H1 (cell line): ENCODE measurements at regions not wholly inside any gene's neighbourhood (a gene's known extent, or its start where the extent isn't known, plus 50 kb on each side); places are given as distances from the start of the nearest gene placed in this dataset.

Experiments used
- CTCF ChIA-PET: fragments of 300-600 bp; sonication (Branson Sonifier 250); formaldehyde crosslinking; loops from one replicate; lab custom pipeline; 2021; ENCODE audit not compliant: partially characterized antibody; lab: Charles Lee
- POLR2A ChIA-PET: fragments of 300-600 bp; sonication (Branson Sonifier 250); formaldehyde crosslinking; loops from one replicate; lab custom pipeline; 2021; ENCODE audit warnings: inconsistent platforms; ENCODE audit not compliant: partially characterized antibody; lab: Charles Lee
- DNase-seq, 2 experiments: peaks; one replicate each; pipeline versions ENCODE4 v3.0.0 to v3.0.0-alpha.2; 2010 to 2022; ENCODE audit warnings: low spot score in 2 of 2, low read depth in 1 of 2, mixed read lengths in 1 of 2
- FAIRE-seq: peaks from 2 replicates; lab custom pipeline; 2011; peaks lifted over from hg19 to GRCh38; lab: Jason Lieb, UNC
- H2AFZ ChIP-seq: 2 replicates; pipeline ENCODE4 v1.8.1; 2012; ENCODE audit warnings: low read length, inconsistent platforms
- H2AK5ac ChIP-seq: 2 replicates; pipeline ENCODE4 v1.6.1; 2013; ENCODE audit warnings: low read depth, low read length
- H2BK120ac ChIP-seq: replicated peaks from 2 replicates; pipeline ENCODE3; 2013; ENCODE audit warnings: low read depth, low read length, inconsistent platforms
- H2BK12ac ChIP-seq: 2 replicates; pipeline ENCODE4 v1.6.1; 2013; ENCODE audit warnings: low read depth, low read length
- H2BK15ac ChIP-seq: 2 replicates; pipeline ENCODE4 v1.6.1; 2013; ENCODE audit warnings: low read length
- H2BK20ac ChIP-seq: 2 replicates; pipeline ENCODE4 v1.6.1; 2013; ENCODE audit warnings: low read length
- H2BK5ac ChIP-seq: 2 replicates; pipeline ENCODE4 v1.6.1; 2013; ENCODE audit warnings: low read depth, low read length
- H3K14ac ChIP-seq: 2 replicates; pipeline ENCODE4 v1.6.1; 2013; ENCODE audit warnings: inconsistent platforms; ENCODE audit not compliant: insufficient read length
- H3K18ac ChIP-seq: 2 replicates; pipeline ENCODE4 v1.6.1; 2013; ENCODE audit warnings: low read length; ENCODE audit errors: extremely low read depth
- H3K23ac ChIP-seq: 2 replicates; pipeline ENCODE4 v1.6.1; 2013; ENCODE audit warnings: inconsistent platforms; ENCODE audit not compliant: insufficient read length
- H3K23me2 ChIP-seq: 2 replicates; pipeline ENCODE4 v1.6.1; 2013; ENCODE audit warnings: low read depth, low read length
- H3K27ac ChIP-seq: 2 replicates; pipeline ENCODE4 v1.6.1; 2011; ENCODE audit warnings: low read depth, low read length, inconsistent platforms
- H3K27me3 ChIP-seq, 4 experiments: replicated peaks in 1 of 4; 1 replicate in 1 of 4; 2 replicates in 3 of 4; pipeline versions ENCODE4 v1.6.1 to v1.8.1; 2011 to 2013; ENCODE audit warnings: low read length in 3 of 4, mild to moderate bottlenecking in 3 of 4, inconsistent platforms in 2 of 4, mixed read lengths in 2 of 4, moderate library complexity in 1 of 4; ENCODE audit not compliant: control insufficient read depth in 3 of 4, insufficient read depth in 3 of 4; ENCODE audit errors: extremely low read depth in 1 of 4
- H3K36me3 ChIP-seq, 4 experiments: 2 replicates each; pipeline versions ENCODE4 v1.6.1 to v1.8.1; 2011 to 2013; ENCODE audit warnings: mild to moderate bottlenecking in 4 of 4, low read length in 3 of 4, moderate library complexity in 2 of 4, control low read depth in 1 of 4, inconsistent platforms in 1 of 4; ENCODE audit not compliant: insufficient read depth in 4 of 4, control insufficient read depth in 2 of 4
- H3K4ac ChIP-seq: replicated peaks from 2 replicates; pipeline ENCODE3; 2013; ENCODE audit warnings: low read length, low read depth, mixed read lengths, inconsistent platforms; ENCODE audit not compliant: insufficient read length
- H3K4me1 ChIP-seq, 4 experiments: replicated peaks in 1 of 4; 1 replicate in 1 of 4; 2 replicates in 3 of 4; pipeline versions ENCODE4 v1.6.1 to v1.8.1; 2011 to 2013; ENCODE audit warnings: low read length in 3 of 4, inconsistent platforms in 2 of 4, mixed read lengths in 1 of 4; ENCODE audit not compliant: insufficient read depth in 4 of 4, control insufficient read depth in 3 of 4
- H3K4me2 ChIP-seq, 2 experiments: 2 replicates each; pipeline versions ENCODE4 v1.6.1 to v1.8.1; 2011 to 2013; ENCODE audit warnings: low read depth in 2 of 2, low read length in 2 of 2, control low read depth in 1 of 2, inconsistent platforms in 1 of 2, mild to moderate bottlenecking in 1 of 2; ENCODE audit not compliant: insufficient read depth in 1 of 2
- H3K4me3 ChIP-seq, 4 experiments: fragments of 200-600, 300-600 bp in 1 of 4; sonication (generic), shearing (Covaris generic), sonication (Bioruptor Twin) in 1 of 4; 2 replicates each; pipeline versions ENCODE4 v1.5.1 to v1.8.1; 2011 to 2016; ENCODE audit warnings: low read length in 4 of 4, low read depth in 3 of 4, control low read depth in 2 of 4, inconsistent platforms in 2 of 4, mild to moderate bottlenecking in 2 of 4, mixed read lengths in 1 of 4, moderate library complexity in 1 of 4; ENCODE audit not compliant: insufficient read depth in 2 of 4; ENCODE audit errors: extremely low read depth in 1 of 4
- H3K56ac ChIP-seq: replicated peaks from 2 replicates; pipeline ENCODE3; 2013; ENCODE audit warnings: low read depth, mild to moderate bottlenecking, mixed read lengths, low read length, inconsistent platforms; ENCODE audit not compliant: insufficient read length
- H3K79me1 ChIP-seq: 2 replicates; pipeline ENCODE4 v1.6.1; 2013; ENCODE audit warnings: low read depth, low read length, control low read depth
- H3K79me2 ChIP-seq, 2 experiments: 2 replicates each; pipeline versions ENCODE4 v1.6.1 to v1.8.1; 2012 to 2013; ENCODE audit warnings: low read length in 2 of 2, mild to moderate bottlenecking in 2 of 2, inconsistent platforms in 1 of 2; ENCODE audit not compliant: insufficient read depth in 2 of 2, control insufficient read depth in 1 of 2
- H3K9ac ChIP-seq, 4 experiments: replicated peaks in 1 of 4; 1 replicate in 1 of 4; 2 replicates in 3 of 4; pipeline versions ENCODE4 v1.6.1 to v1.8.1; 2011 to 2013; ENCODE audit warnings: low read depth in 3 of 4, low read length in 3 of 4, control low read depth in 2 of 4, mild to moderate bottlenecking in 2 of 4, moderate library complexity in 2 of 4, inconsistent platforms in 1 of 4; ENCODE audit errors: extremely low read depth in 1 of 4
- H3K9me3 ChIP-seq, 2 experiments: 2 replicates each; pipeline versions ENCODE4 v1.6.1 to v1.8.1; 2012 to 2013; ENCODE audit warnings: mild to moderate bottlenecking in 2 of 2, moderate library complexity in 2 of 2, control low read depth in 1 of 2, inconsistent platforms in 1 of 2, low read depth in 1 of 2, low read length in 1 of 2, mixed read lengths in 1 of 2; ENCODE audit not compliant: insufficient read depth in 2 of 2
- H4K20me1 ChIP-seq, 2 experiments: replicated peaks in 1 of 2; 2 replicates each; pipeline versions ENCODE3 to v1.8.1; 2011 to 2013; ENCODE audit warnings: inconsistent platforms in 2 of 2, low read length in 2 of 2, mild to moderate bottlenecking in 1 of 2; ENCODE audit not compliant: insufficient read depth in 2 of 2, control insufficient read depth in 1 of 2
- H4K5ac ChIP-seq: 2 replicates; pipeline ENCODE4 v1.6.1; 2013; ENCODE audit warnings: low read length, low read depth, mixed read lengths, inconsistent platforms; ENCODE audit not compliant: insufficient read length
- H4K8ac ChIP-seq: 2 replicates; pipeline ENCODE4 v1.8.0; 2013; ENCODE audit warnings: mild to moderate bottlenecking, moderate library complexity, low read length, inconsistent platforms; ENCODE audit not compliant: insufficient read depth; ENCODE audit errors: extremely low read depth
- H4K91ac ChIP-seq: replicated peaks from 2 replicates; pipeline ENCODE3; 2013; ENCODE audit warnings: low read length, mixed read lengths, inconsistent platforms; ENCODE audit not compliant: insufficient read length
- ATF3 ChIP-seq: IDR thresholded peaks from 2 replicates; pipeline ENCODE4 v1.6.1; 2011; ENCODE audit warnings: low read depth, mild to moderate bottlenecking, low read length; ENCODE audit not compliant: insufficient read depth
- BCL11A ChIP-seq, 2 experiments: IDR thresholded peaks; one replicate each; pipeline ENCODE4 v1.6.1; 2011; ENCODE audit warnings: low read depth in 2 of 2, low read length in 2 of 2, mild to moderate bottlenecking in 2 of 2
- CBX8 ChIP-seq: fragments of 300-800, 300-1000 bp; sonication (generic); IDR thresholded peaks from 2 replicates; pipeline ENCODE4 v1.7.1; 2016; ENCODE audit warnings: low read depth, low read length, borderline replicate concordance
- HDAC6 ChIP-seq: IDR thresholded peaks from one replicate; pipeline ENCODE4 v1.7.1; 2012; ENCODE audit warnings: low read depth, mild to moderate bottlenecking, inconsistent platforms, low read length, moderate library complexity
- MAFK ChIP-seq: IDR thresholded peaks from 2 replicates; pipeline ENCODE4 v1.6.1; 2012; ENCODE audit warnings: low read depth, mild to moderate bottlenecking, improper control_type of control experiment, low read length
- RBBP5 ChIP-seq: IDR thresholded peaks from 2 replicates; pipeline ENCODE4 v1.7.1; 2012; ENCODE audit warnings: low read depth, mild to moderate bottlenecking, inconsistent platforms, low read length, moderate library complexity, borderline replicate concordance
- SAP30 ChIP-seq: fragments of 300-600 bp; sonication (generic); IDR thresholded peaks from 2 replicates; pipeline ENCODE4 v1.7.1; 2012; ENCODE audit warnings: low read length, moderate library complexity, mild to moderate bottlenecking, inconsistent platforms; ENCODE audit not compliant: insufficient read depth, insufficient replicate concordance
- SRF ChIP-seq: IDR thresholded peaks from 2 replicates; pipeline ENCODE4 v1.6.1; 2011; ENCODE audit warnings: mild to moderate bottlenecking, low read depth, low read length, moderate library complexity
- WGBS, 2 experiments: shearing (Covaris generic) in 1 of 2; methylation state at CpG; one replicate each; pipeline versions ENCODE4 v1.1.6 to v1.1.7; 2013 to 2015; ENCODE audit warnings: low lambda C conversion rate in 2 of 2, mixed read lengths in 2 of 2, inconsistent platforms in 1 of 2, low coverage in 1 of 2, missing lambda C conversion rate in 1 of 2; ENCODE audit not compliant: insufficient replicate concordance in 2 of 2, insufficient coverage in 1 of 2, insufficient read length in 1 of 2; ENCODE audit errors: extremely low coverage in 1 of 2, missing lambda C conversion rate in 1 of 2; 5-methylcytosine and 5-hydroxymethylcytosine counted together

DNA sequence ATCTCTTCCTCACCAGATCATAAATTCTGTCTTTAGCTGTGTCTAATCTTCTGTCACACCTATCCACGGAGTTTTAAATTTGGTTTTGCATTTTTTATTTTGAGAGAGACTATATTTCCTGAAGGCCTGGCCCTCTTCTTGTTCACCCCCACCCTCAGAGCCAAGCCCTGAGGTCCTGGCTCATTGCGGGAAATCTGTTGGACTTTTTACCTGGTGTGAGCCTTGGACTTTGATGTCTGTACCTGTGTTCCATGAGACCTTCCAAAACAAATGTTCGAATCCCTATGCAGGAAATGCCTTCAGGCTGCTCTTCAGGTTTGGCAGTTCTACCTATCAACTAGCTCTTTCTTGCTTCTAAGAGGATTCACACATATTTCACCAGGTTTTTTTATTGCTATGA lies 175.2 kb upstream of the GRB10 start:
- Histone ChIP-seq H3K9ac (no peak overlapping the region), H2BK20ac (no peak overlapping the region), H3K27me3 (peaks cover 21 to 75% (median 61%) of the 10 kb centered on the region in 4 experiments), H2BK5ac (no peak overlapping the region), H3K14ac (no peak overlapping the region), H3K4me3 (no peak overlapping the region), H4K8ac (no peak overlapping the region), H4K91ac (no peak overlapping the region), H2AK5ac (no peak overlapping the region), H3K79me2 (no peaks in the 10 kb centered on the region), H2BK15ac (no peak overlapping the region), H3K4ac (no peak overlapping the region), H3K9me3 (no peaks in the 10 kb centered on the region; a peak in 1 of 4 replicates), H2BK12ac (no peak overlapping the region), H3K27ac (no peak overlapping the region), H3K4me1 (peaks cover 0 to 2% (median under 1%) of the 10 kb centered on the region in 4 experiments; a peak in 2 of 7 replicates), H3K4me2 (no peak overlapping the region), H3K23ac (no peak overlapping the region), H3K18ac (no peak overlapping the region), H3K56ac (no peak overlapping the region), H3K23me2 (0 out of 2 replicates have a peak, but pooled peaks cover 2% of the 10 kb centered on the region), H4K5ac (no peak overlapping the region), H3K79me1 (no peaks in the 10 kb centered on the region), H2BK120ac (no peak overlapping the region), H3K36me3 (no peaks in the 10 kb centered on the region), H2AFZ (no peak overlapping the region), H4K20me1 (peaks cover 0 to 3% of the 10 kb centered on the region in 2 experiments)
- FAIRE-seq (no peak), DNase-seq (no peak)
- ChIA-PET POLR2A (interaction anchor here (0.6 to 0.8 kb wide), 2 partner anchors 9 to 14 kb away, joined by 3 read pairs; no protein-coding TSS in a partner anchor), CTCF (interaction anchor here (0.7 to 0.9 kb wide), 3 partner anchors 94 to 176 kb away, joined by 3 to 5 read pairs (median 4); no protein-coding TSS in a partner anchor)
- WGBS, 2 experiments: 82% methylated on average over 3 of the region's 3 CpGs; no CpG with 5 or more reads in 1 of the 2 experiments
- TF ChIP-seq HDAC6: no peak
- TF ChIP-seq RBBP5: no peak
- no peak for TF ChIP-seq BCL11A (IDR thresholded peaks at IDR 0.05; ENCODE audit: low read depth in 2 of 2, low read length in 2 of 2)
- no peak for TF ChIP-seq SAP30
- no peak for TF ChIP-seq CBX8
- no peak for TF ChIP-seq ATF3
- TF ChIP-seq MAFK: no peak
- TF ChIP-seq SRF: no peak
